ENCODE measurements at regions not wholly inside any gene's neighbourhood (a gene's known extent, or its start where the extent isn't known, plus 50 kb on each side); places are given as distances from the start of the nearest gene placed in this dataset.

- no peak overlapping the region for H3K4me3 ChIP-seq (ENCODE audit: insufficient read depth, low read length, poor library complexity, severe bottlenecking)
- H4K20me1 ChIP-seq (ENCODE audit: low read depth, low read length), result no peaks in the 10 kb centered on the region
- H3K27ac ChIP-seq (ENCODE audit: low read depth, low read length), result no peak overlapping the region
- no peak overlapping the region for H3K4me2 ChIP-seq (ENCODE audit: low read depth, low read length, poor library complexity, severe bottlenecking)
- H3K9me2 ChIP-seq (replicated peaks; ENCODE audit: insufficient read depth, low read length), result no peaks in the 10 kb centered on the region
- TF ChIP-seq CTCF (IDR thresholded peaks at IDR 0.05; ENCODE audit: insufficient read depth, low read length, poor library complexity, severe bottlenecking) (no peak), EZH2phosphoT487 (conservative IDR thresholded peaks at IDR 0.05; ENCODE audit: low read length) (no peak)
- no peak overlapping the region for H2AFZ ChIP-seq (ENCODE audit: low read depth, low read length, severe bottlenecking)
- no peak overlapping the region for H3K9ac ChIP-seq (ENCODE audit: low read length)
- H3K36me3 ChIP-seq (ENCODE audit: low read length), result no peaks in the 10 kb centered on the region
- no peaks in the 10 kb centered on the region for H3K9me3 ChIP-seq (ENCODE audit: insufficient read depth, low read length)
- 0 out of 2 replicates have a peak, but pooled peaks cover 4% of the 10 kb centered on the region for H3K27me3 ChIP-seq (ENCODE audit: low read length)
- H3K79me2 ChIP-seq (ENCODE audit: insufficient read depth, low read length), result no peaks in the 10 kb centered on the region
- H3F3A ChIP-seq (ENCODE audit: insufficient read depth), result no peaks in the 10 kb centered on the region
These were observed 59.8 kb downstream of the DIO3 start for GRCh38 chr14:101620821-101621785.

- Histone ChIP-seq H2AFZ (ENCODE audit: low read depth, low read length, severe bottlenecking) (no peak overlapping the region), H3K27ac (ENCODE audit: low read depth, low read length) (no peak overlapping the region), H4K20me1 (ENCODE audit: low read depth, low read length) (no peaks in the 10 kb centered on the region), H3K4me3 (ENCODE audit: insufficient read depth, low read length, poor library complexity, severe bottlenecking) (no peak overlapping the region), H3K79me2 (ENCODE audit: insufficient read depth, low read length) (no peaks in the 10 kb centered on the region), H3K9me2 (replicated peaks; ENCODE audit: insufficient read depth, low read length) (no peaks in the 10 kb centered on the region), H3K4me2 (ENCODE audit: low read depth, low read length, poor library complexity, severe bottlenecking) (no peak overlapping the region), H3K9ac (ENCODE audit: low read length) (no peak overlapping the region), H3K36me3 (ENCODE audit: low read length) (no peaks in the 10 kb centered on the region), H3K9me3 (ENCODE audit: insufficient read depth, low read length) (no peaks in the 10 kb centered on the region), H3F3A (ENCODE audit: insufficient read depth) (no peaks in the 10 kb centered on the region), H3K27me3 (ENCODE audit: low read length) (0 out of 2 replicates have a peak, but pooled peaks cover 4% of the 10 kb centered on the region)
- TF ChIP-seq EZH2phosphoT487 (conservative IDR thresholded peaks at IDR 0.05; ENCODE audit: low read length) (no peak), CTCF (IDR thresholded peaks at IDR 0.05; ENCODE audit: insufficient read depth, low read length, poor library complexity, severe bottlenecking) (no peak)
These were observed 61.2 kb downstream of the DIO3 start for GRCh38 chr14:101622251-101623076.

GRCh38 chr14:101623077-101623372 lies 61.7 kb downstream of the DIO3 start:
- H3K36me3 ChIP-seq (ENCODE audit: low read length), result no peaks in the 10 kb centered on the region
- no peak overlapping the region for H3K9ac ChIP-seq (ENCODE audit: low read length)
- no peaks in the 10 kb centered on the region for H4K20me1 ChIP-seq (ENCODE audit: low read depth, low read length)
- 0 out of 2 replicates have a peak, but pooled peaks cover 4% of the 10 kb centered on the region for H3K27me3 ChIP-seq (ENCODE audit: low read length)
- TF ChIP-seq CTCF (IDR thresholded peaks at IDR 0.05; ENCODE audit: insufficient read depth, low read length, poor library complexity, severe bottlenecking) (no peak), EZH2phosphoT487 (conservative IDR thresholded peaks at IDR 0.05; ENCODE audit: low read length) (no peak)
- no peaks in the 10 kb centered on the region for H3K9me2 ChIP-seq (replicated peaks; ENCODE audit: insufficient read depth, low read length)
- no peaks in the 10 kb centered on the region for H3K79me2 ChIP-seq (ENCODE audit: insufficient read depth, low read length)
- H3F3A ChIP-seq (ENCODE audit: insufficient read depth), result no peaks in the 10 kb centered on the region
- H3K4me2 ChIP-seq (ENCODE audit: low read depth, low read length, poor library complexity, severe bottlenecking), result no peak overlapping the region
- H3K4me3 ChIP-seq (ENCODE audit: insufficient read depth, low read length, poor library complexity, severe bottlenecking), result no peak overlapping the region
- H3K27ac ChIP-seq (ENCODE audit: low read depth, low read length), result no peak overlapping the region
- H3K9me3 ChIP-seq (ENCODE audit: insufficient read depth, low read length), result no peaks in the 10 kb centered on the region
- no peak overlapping the region for H2AFZ ChIP-seq (ENCODE audit: low read depth, low read length, severe bottlenecking)
